Heart left ventricle (tissue), 13 donors: ENCODE measurements at regions not wholly inside any gene's neighbourhood (a gene's known extent, or its start where the extent isn't known, plus 50 kb on each side); places are given as distances from the start of the nearest gene placed in this dataset.

Experiments used
- CTCF ChIP-seq, 12 donors: fragments of 200-600 bp; sonication (generic) in 4 of 12; IDR thresholded peaks; one replicate each; pipeline versions ENCODE4 v1.5.0 to v1.8.0; 2018 to 2022; ENCODE audit warnings: antibody characterized with exemption in 12 of 12, mild to moderate bottlenecking in 5 of 12
- POLR2A ChIP-seq, 2 donors: fragments of 450-650 bp; IDR thresholded peaks; one replicate each; pipeline ENCODE4 v1.6.1; 2017; ENCODE audit warnings: antibody characterized with exemption in 2 of 2, mild to moderate bottlenecking in 2 of 2, moderate library complexity in 2 of 2
- donor health status: ischemic (EF 13 %, LVEDD 7.1; RV severe dilation, severe dysfunction).
- donor health status: DM: no; HTN: yes; CAD: no.
- donor health status: DM: no; HTN: no; CAD: no.
- donor health status: ischemic (EF 25% LVEDD 6.9; RV normal size, moderate dysfunction).
- donor health status: ischemic (EF 25% LVEDD 5.7; RV mildly dilated, moderate dysfunction).
- donor health status: ischemic (EF 35%, LVEDD 5.7; RV mildly dilated, moderate dysfunction).
- donor health status: nonischemic (EF 11% LVEDD 7.7; RV severe dilation, severe dysfunction).
- donor health status: DM: yes; HTN: yes; CAD: no.
- donor health status: PGD.
- donor health status: ischemic (EF 29% LVEDD 5.4; RV normal size, mild dysfunction).
- donor health status: nonischemic (EF 23%, LVEDD 6.1; RV moderate dilation, normal function).

DNA sequence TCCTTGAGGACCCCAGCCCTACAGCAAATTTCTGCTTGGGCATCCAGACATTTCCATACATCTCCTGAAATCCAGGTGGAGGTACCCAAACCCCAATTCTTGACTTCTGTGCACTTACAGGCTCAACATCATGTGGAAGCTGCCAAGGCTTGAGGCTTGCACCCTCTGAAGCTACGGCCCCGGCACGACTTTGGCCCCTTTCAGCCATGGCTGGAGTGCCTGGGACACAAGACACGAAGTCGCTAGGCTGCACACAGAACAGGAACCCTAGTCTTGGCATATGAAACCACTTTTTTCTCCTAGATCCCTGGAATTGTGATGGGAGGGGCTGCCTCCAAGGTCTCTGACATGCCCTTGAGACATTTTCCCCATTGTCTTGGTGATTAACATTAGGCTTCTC is 1417.7 kb downstream of the ARAP2 start:
- TF ChIP-seq POLR2A (IDR thresholded peaks at IDR 0.05), result no peak
- TF ChIP-seq CTCF (IDR thresholded peaks at IDR 0.05), result no peak
